GM12872 (cell line): ENCODE measurements at regions not wholly inside any gene's neighbourhood (a gene's known extent, or its start where the extent isn't known, plus 50 kb on each side); places are given as distances from the start of the nearest gene placed in this dataset.

Experiments
- TF ChIP-seq, protein P1 (sequence below): IDR thresholded peaks from 3 replicates; pipeline ENCODE4 v1.5.1; 2011; ENCODE audit warnings: low read depth, mild to moderate bottlenecking, low read length, moderate library complexity; ENCODE audit not compliant: insufficient read depth

DNA sequence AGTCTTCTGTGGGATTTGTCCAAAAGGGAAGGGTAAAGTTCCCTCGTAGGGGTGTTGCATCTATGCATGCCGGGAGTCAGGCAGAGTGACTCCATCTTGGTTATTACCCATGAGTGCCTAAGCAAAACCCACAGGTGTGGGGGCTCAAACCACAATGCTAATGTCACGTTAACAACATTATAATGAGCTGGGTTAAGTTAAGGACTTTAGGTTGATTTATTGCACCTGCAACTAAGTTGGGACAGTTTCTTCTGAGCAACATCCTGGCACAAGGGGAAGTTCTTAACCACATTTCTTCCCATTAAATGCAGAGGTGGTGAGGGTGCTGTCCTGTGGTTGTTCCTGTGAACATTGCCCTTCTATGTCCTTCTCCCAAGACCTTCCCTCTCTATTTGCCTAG is 1596.8 kb upstream of the SLC39A10 start:
- TF ChIP-seq, protein P1, sequence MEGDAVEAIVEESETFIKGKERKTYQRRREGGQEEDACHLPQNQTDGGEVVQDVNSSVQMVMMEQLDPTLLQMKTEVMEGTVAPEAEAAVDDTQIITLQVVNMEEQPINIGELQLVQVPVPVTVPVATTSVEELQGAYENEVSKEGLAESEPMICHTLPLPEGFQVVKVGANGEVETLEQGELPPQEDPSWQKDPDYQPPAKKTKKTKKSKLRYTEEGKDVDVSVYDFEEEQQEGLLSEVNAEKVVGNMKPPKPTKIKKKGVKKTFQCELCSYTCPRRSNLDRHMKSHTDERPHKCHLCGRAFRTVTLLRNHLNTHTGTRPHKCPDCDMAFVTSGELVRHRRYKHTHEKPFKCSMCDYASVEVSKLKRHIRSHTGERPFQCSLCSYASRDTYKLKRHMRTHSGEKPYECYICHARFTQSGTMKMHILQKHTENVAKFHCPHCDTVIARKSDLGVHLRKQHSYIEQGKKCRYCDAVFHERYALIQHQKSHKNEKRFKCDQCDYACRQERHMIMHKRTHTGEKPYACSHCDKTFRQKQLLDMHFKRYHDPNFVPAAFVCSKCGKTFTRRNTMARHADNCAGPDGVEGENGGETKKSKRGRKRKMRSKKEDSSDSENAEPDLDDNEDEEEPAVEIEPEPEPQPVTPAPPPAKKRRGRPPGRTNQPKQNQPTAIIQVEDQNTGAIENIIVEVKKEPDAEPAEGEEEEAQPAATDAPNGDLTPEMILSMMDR: no peak

DNA sequence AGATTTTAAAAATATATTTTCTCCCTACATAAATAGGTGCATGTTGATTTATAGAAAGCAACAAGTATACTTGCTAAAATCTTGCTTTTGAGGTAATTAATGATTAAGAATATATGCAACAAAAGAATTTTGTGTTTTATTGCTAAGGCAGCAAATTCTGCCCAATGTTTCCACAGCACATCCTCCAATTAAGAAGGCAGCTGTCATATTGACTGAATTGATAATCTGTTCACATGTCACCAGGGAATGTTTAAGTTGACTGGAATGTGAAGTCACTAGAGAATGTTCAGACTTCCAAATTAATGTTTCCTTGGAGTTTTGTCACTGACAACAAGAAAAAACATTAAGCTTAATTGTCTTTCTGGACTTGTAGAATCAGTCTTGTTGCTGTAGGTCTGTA is 1602.7 kb upstream of the SLC39A10 start:
- TF ChIP-seq, protein P1: no peak

DNA sequence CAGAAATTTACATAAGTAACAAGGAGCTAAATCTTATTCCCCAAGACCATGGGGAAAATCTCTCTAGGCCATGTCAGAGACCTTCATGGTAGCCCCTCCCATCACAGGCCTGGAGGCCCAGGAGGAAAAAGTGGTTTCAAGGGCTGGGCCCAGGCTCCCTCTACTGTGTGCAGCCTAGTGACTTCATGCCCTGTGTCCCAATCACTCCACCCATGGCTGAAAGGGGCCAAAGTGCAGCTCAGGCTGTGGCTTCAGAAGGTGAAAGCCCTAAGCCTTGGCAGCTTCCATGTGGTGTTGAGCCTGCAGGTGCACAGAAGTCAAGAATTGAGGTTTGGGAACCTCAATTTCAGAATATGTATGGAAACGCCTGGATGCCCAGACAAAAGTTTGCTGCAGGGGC is 1612.7 kb upstream of the SLC39A10 start:
- TF ChIP-seq, protein P1: no peak

DNA sequence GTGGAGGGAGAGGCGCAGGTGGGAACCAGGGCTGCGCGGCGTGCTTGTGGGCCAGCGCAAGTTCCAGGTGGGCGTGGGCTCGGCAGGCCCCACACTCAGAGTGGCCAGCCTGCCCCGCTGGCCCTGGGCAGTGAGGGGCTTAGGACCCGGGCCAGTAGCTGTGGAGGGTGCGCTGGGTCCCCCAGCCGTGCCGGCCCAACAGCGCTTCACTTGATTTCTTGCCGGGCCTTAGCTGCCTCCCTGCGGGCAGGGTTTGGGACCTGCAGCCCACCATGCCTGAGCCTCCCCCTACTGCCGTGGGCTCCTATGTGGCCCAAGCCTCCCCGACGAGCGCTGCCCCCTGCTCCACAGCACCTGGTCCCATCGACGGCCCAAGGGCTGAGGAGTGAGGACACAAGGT is 1636.9 kb upstream of the SLC39A10 start:
- TF ChIP-seq, protein P1: no peak

DNA sequence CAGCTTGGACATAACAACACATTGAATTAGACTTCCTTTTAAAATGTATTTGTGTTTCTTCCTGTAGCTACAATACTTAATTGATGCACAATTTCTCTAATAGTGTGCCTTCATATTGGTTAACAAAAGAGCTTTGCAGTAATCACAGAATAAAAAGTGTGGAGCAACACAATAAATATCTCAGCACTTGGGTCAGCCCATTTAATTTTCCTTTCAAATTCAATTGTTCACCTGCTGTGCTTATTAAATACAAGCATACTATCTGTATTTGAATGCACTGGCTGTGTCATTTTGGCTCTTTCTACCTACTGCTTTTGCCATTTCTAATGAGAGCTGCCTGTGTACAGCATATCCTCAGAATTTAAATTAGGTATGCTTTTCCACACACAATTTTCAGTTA is 1641.3 kb upstream of the SLC39A10 start:
- TF ChIP-seq, protein P1: no peak

DNA sequence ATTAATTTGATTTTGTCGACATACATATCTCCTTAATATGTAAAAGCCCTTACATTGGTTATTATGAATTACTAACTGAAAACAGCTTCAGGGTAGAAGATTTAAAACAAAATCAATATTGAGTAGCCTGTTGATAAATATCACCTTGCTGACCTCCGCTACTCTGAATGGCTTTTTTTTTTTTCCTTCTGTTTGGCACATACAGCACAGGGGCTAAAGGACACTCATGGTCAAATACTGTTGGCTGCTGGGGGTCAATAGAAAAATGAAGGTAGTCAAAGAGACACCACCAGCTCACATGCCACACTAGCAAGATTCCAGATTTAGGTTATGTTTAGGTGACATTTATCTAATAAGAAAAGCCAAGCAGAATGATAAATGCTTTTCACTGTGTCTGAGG is 1642.4 kb upstream of the SLC39A10 start:
- TF ChIP-seq, protein P1: no peak

DNA sequence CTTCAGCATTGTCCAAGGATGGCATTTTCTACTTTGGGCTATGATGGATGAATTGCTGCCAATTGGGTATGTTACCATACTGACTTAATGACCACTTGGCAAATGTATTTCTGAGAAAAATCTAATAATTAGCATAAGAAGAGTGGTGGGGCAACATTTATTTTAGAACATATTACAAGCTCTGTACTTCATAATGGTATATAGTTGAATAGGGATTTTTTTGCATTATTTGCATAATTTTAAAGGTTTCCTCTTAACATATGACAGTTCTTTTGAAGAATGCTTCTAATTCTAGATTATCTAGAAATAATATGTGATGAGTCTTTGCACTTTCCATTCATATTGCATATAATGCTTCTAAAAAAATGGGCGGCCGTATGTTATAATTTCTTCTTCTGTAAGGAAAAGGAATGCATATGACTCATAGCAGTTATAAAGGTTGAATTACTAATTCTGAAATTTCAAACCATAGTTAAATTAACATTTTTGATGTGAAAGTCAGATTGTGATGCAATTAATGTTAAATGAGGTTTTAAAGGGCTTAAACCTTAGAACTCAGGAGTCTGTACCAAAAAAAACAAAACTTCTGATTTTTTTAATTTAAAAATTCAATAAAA is 1652.3 kb upstream of the SLC39A10 start:
- TF ChIP-seq, protein P1: no peak
